Activated naive CD8-positive, alpha-beta T cell treated with anti-CD3 and anti-CD28 coated beads, Interleukin-2, amount 50 U/mL, for 24 hours (primary cell): ENCODE measurements at regions not wholly inside any gene's neighbourhood (a gene's known extent, or its start where the extent isn't known, plus 50 kb on each side); places are given as distances from the start of the nearest gene placed in this dataset.

ENCODE experiments used
- ATAC-seq: fragments of 150-1000 bp; cut with Tn5 transposase; one replicate; pipeline ENCODE4 v1.10.0; 2021
- DNase-seq: peaks from one replicate; pipeline ENCODE4 v3.0.0; 2021
- H3K27ac Mint-ChIP-seq: one replicate; pipeline ENCODE4 v1.8.0; 2021; ENCODE audit warnings: mild to moderate bottlenecking, mixed read lengths
- H3K27me3 Mint-ChIP-seq: one replicate; pipeline ENCODE4 v1.8.0; 2021; ENCODE audit warnings: mixed read lengths
- H3K36me3 Mint-ChIP-seq: one replicate; pipeline ENCODE4 v1.8.0; 2021; ENCODE audit warnings: low read depth, mixed read lengths
- H3K4me1 Mint-ChIP-seq: one replicate; pipeline ENCODE4 v1.8.0; 2021; ENCODE audit warnings: mixed read lengths
- H3K4me3 Mint-ChIP-seq: one replicate; pipeline ENCODE4 v1.8.0; 2021; ENCODE audit warnings: mild to moderate bottlenecking, moderate library complexity, mixed read lengths
- H3K9me3 Mint-ChIP-seq: one replicate; pipeline ENCODE4 v1.8.0; 2021; ENCODE audit warnings: mixed read lengths

- Mint-ChIP-seq H3K36me3 (no peaks in the 10 kb centered on the region), H3K9me3 (no peaks in the 10 kb centered on the region), H3K27me3 (no peaks in the 10 kb centered on the region), H3K4me3 (no peak overlapping the region), H3K4me1 (peaks cover 13% of the 10 kb centered on the region), H3K27ac (no peak overlapping the region)
- DNase-seq (no peak), ATAC-seq (no peak)
Measured at GRCh38 chr6:140041571-140042332, 667.3 kb upstream of the CITED2 start.

GRCh38 chr6:140041056-140041455, 666.6 kb upstream of the CITED2 start:
- H3K4me1 Mint-ChIP-seq: peaks cover 13% of the 10 kb centered on the region
- no peaks in the 10 kb centered on the region for H3K27me3 Mint-ChIP-seq
- H3K4me3 Mint-ChIP-seq: no peak overlapping the region
- ATAC-seq: no peak
- no peak for DNase-seq
- no peaks in the 10 kb centered on the region for H3K9me3 Mint-ChIP-seq
- no peaks in the 10 kb centered on the region for H3K36me3 Mint-ChIP-seq
- H3K27ac Mint-ChIP-seq: no peak overlapping the region

DNA sequence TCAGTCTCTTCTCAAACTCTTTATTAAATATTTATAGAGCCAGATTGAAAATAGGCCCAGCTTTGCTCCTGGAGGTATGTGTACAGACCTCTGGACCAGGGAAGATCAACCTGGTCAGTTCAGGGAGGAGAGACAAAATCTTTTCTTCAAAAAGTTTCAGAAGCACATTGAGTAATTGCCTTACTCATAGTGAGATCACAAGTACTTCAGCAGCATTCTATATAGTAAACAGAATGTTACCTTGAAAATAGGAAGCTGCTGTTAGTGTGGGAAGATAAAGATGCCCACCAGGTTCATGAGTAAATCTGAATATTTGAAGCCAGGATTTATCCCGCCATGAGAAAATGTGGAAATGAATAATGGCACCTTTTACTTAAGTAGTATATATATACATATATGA, 665.9 kb upstream of the CITED2 start:
- ATAC-seq (no peak), DNase-seq (no peak)
- no peak overlapping the region for H3K4me3 Mint-ChIP-seq
- H3K36me3 Mint-ChIP-seq: no peaks in the 10 kb centered on the region
- no peaks in the 10 kb centered on the region for H3K9me3 Mint-ChIP-seq
- peaks cover 13% of the 10 kb centered on the region for H3K4me1 Mint-ChIP-seq
- H3K27ac Mint-ChIP-seq: no peak overlapping the region
- no peaks in the 10 kb centered on the region for H3K27me3 Mint-ChIP-seq

GRCh38 chr6:140039364-140039763, 664.9 kb upstream of the CITED2 start:
- Mint-ChIP-seq H3K27ac (no peak overlapping the region), H3K4me3 (no peak overlapping the region), H3K4me1 (peaks cover 13% of the 10 kb centered on the region), H3K36me3 (no peaks in the 10 kb centered on the region), H3K9me3 (no peaks in the 10 kb centered on the region), H3K27me3 (no peaks in the 10 kb centered on the region)
- ATAC-seq (no peak), DNase-seq (no peak)

DNA sequence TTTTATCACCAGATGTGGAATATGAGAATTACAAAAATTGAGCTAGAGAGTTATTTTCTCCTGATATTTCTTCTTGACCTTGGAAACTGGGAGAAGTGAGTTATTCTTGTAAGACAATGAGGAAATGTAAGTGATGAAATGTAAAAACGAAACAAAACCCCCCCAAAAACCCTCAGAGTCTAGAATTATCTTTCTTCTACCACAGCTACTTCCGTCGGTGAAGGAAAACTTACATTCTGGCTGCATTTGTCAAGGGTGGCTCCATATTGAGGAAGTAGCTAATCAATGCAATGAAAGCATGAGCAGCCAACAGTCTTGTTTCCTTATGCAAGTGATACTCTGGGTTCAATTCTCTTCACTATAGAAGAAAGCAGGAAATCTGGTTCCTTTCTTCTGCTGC, 661.7 kb upstream of the CITED2 start:
- Mint-ChIP-seq H3K27me3 (peaks cover 4% of the 10 kb centered on the region), H3K9me3 (no peaks in the 10 kb centered on the region), H3K4me1 (no peaks in the 10 kb centered on the region), H3K27ac (no peak overlapping the region), H3K36me3 (no peaks in the 10 kb centered on the region), H3K4me3 (no peak overlapping the region)
- no peak for DNase-seq
- no peak for ATAC-seq

GRCh38 chr6:140032189-140032588, 657.7 kb upstream of the CITED2 start:
- Mint-ChIP-seq H3K9me3 (peaks cover 11% of the 10 kb centered on the region), H3K27ac (no peak overlapping the region), H3K4me1 (no peaks in the 10 kb centered on the region), H3K27me3 (peaks cover 19% of the 10 kb centered on the region), H3K4me3 (no peak overlapping the region), H3K36me3 (no peaks in the 10 kb centered on the region)
- DNase-seq (no peak), ATAC-seq (peak; percentile 36)

DNA sequence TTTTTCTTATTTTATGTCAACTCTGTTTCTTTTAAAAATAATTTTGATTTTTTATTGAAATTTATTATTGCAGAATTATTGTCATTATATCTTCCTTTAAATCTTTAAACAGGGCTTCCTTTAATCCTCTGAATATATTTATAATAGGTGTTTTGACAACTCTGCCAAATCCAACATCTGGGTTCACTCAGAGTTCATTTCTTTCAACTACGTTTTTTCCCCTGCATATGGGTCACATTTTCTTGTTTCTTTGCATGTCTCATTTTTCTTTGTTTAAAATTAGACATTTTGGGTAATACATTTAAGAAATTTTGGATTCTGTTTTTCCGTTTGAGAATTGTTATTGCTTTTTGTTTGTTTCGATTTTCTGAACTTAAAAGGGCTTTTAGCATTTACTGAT, 655.1 kb upstream of the CITED2 start:
- ATAC-seq (no peak), DNase-seq (no peak)
- no peak overlapping the region for H3K27ac Mint-ChIP-seq
- H3K27me3 Mint-ChIP-seq: peaks cover 21% of the 10 kb centered on the region
- peaks cover 14% of the 10 kb centered on the region for H3K9me3 Mint-ChIP-seq
- no peaks in the 10 kb centered on the region for H3K36me3 Mint-ChIP-seq
- H3K4me3 Mint-ChIP-seq: no peak overlapping the region
- no peaks in the 10 kb centered on the region for H3K4me1 Mint-ChIP-seq

DNA sequence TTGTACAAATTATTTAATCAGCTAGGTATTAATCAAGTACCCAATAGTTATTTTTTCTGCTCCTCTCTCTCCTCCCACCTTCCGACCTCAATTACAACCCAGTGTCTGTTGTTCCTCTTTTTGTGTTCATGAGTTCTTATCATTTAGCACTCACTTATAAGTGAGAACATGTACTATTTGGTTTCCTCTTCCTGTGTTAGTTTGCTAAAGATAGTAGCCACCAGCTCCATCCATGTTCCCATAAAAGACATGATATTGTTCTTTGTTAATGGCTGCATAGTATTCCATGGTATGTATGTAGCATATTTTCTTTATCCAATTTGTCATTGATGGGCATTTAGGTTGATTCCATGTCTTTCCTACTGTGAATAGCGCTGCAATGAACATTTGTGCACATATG, 652.8 kb upstream of the CITED2 start:
- no peaks in the 10 kb centered on the region for H3K4me1 Mint-ChIP-seq
- no peak overlapping the region for H3K27ac Mint-ChIP-seq
- DNase-seq (no peak), ATAC-seq (no peak)
- no peaks in the 10 kb centered on the region for H3K36me3 Mint-ChIP-seq
- H3K4me3 Mint-ChIP-seq: no peak overlapping the region
- peaks cover 21% of the 10 kb centered on the region for H3K27me3 Mint-ChIP-seq
- peaks cover 14% of the 10 kb centered on the region for H3K9me3 Mint-ChIP-seq

DNA sequence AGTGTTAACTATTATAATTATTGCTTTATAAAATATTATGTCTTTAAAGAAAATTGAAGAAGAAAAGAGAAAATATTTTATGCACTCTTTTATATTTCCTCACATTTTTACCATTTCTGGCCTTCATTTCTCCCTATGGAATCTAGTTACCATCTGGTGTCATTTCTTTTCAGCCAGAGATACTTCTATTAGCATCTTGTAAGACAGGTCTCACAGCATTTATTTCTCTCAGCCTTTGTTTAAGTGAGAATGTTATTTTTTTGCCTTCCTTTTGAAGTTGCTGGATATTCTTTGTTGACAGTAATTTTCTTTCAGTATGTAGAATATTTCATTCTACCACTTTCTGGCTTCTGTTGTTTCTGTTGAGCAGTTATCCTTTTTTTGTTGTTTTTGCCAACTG, 652.1 kb upstream of the CITED2 start:
- H3K9me3 Mint-ChIP-seq: peaks cover 16% of the 10 kb centered on the region
- no peak overlapping the region for H3K4me3 Mint-ChIP-seq
- no peak overlapping the region for H3K27ac Mint-ChIP-seq
- H3K36me3 Mint-ChIP-seq: no peaks in the 10 kb centered on the region
- ATAC-seq (no peak), DNase-seq (no peak)
- H3K27me3 Mint-ChIP-seq: peaks cover 20% of the 10 kb centered on the region
- no peaks in the 10 kb centered on the region for H3K4me1 Mint-ChIP-seq

DNA sequence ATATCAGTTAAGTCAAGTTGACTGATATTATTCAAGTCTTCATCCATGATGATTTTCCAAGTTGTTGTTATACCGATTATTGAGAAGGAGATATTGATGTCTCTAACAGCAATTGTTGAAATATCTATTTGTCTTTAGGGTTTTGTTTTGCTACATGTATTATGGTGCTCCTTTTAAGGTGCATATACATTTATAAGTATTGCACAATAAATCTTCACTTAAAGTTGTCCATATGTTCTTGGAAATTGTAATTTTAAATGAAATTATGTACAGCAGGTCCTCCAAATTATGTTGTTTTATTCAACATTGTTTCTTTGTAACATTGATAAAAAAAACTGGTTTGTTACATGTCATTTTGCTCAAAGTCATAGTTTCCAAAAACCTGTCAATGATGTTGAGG, 650.7 kb upstream of the CITED2 start:
- H3K27ac Mint-ChIP-seq: no peak overlapping the region
- peaks cover 25% of the 10 kb centered on the region for H3K9me3 Mint-ChIP-seq
- H3K4me1 Mint-ChIP-seq: no peaks in the 10 kb centered on the region
- no peaks in the 10 kb centered on the region for H3K36me3 Mint-ChIP-seq
- no peak overlapping the region for H3K4me3 Mint-ChIP-seq
- ATAC-seq (no peak), DNase-seq (no peak)
- peaks cover 14% of the 10 kb centered on the region for H3K27me3 Mint-ChIP-seq

DNA sequence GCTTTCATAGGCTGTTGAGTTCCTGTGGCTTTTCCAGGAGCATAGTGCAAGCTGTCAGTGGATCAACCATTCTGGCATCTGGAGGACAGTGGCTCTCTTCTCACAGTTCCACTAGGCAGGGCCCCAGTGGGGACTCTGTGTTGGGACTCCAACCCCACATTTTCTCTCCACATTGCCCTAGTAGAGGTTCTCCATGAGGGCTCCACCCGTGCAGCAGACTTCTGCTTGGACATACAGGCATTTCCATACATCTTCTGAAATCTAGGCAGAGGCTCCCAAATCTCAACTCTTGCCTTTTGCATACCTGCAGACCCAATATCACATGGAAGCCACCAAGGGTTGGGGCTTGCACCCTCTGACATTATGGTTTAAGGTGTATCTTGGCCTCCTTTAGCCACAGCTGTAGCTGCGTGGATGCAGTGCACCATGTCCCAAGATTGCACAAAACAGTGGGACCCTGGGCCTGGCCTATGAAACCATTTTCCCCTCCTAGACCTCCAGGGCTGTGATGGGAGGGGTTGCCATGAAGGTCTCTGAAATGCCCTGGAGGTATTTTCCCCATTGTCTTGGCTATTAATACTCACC, 645.9 kb upstream of the CITED2 start:
- peaks cover 8% of the 10 kb centered on the region for H3K27me3 Mint-ChIP-seq
- no peak overlapping the region for H3K27ac Mint-ChIP-seq
- H3K9me3 Mint-ChIP-seq: peaks cover 21% of the 10 kb centered on the region
- H3K4me1 Mint-ChIP-seq: no peaks in the 10 kb centered on the region
- no peak overlapping the region for H3K4me3 Mint-ChIP-seq
- ATAC-seq (no peak), DNase-seq (no peak)
- no peaks in the 10 kb centered on the region for H3K36me3 Mint-ChIP-seq

DNA sequence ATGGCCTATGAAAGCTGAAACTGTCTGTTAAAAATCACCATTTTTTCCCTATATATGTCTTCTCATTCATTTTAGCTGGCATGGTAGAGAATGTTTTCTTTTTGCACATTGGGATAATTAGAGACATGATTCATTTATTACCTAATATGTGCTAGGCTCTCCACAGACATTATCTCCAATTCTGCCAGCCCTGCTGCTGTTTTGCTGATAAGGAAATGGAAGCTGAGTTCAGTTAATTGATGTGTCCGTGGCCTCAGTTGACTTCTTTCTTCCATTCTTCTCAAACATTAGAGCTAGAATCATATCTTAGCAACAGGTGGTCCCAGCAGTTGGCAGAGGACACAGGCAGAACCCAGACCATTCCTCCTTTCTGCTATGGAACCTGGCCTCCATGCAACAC, 644.1 kb upstream of the CITED2 start:
- Mint-ChIP-seq H3K27ac (no peak overlapping the region), H3K4me1 (no peaks in the 10 kb centered on the region), H3K4me3 (no peak overlapping the region), H3K9me3 (peaks cover 21% of the 10 kb centered on the region), H3K36me3 (no peaks in the 10 kb centered on the region), H3K27me3 (peaks cover 10% of the 10 kb centered on the region)
- DNase-seq (no peak), ATAC-seq (no peak)

DNA sequence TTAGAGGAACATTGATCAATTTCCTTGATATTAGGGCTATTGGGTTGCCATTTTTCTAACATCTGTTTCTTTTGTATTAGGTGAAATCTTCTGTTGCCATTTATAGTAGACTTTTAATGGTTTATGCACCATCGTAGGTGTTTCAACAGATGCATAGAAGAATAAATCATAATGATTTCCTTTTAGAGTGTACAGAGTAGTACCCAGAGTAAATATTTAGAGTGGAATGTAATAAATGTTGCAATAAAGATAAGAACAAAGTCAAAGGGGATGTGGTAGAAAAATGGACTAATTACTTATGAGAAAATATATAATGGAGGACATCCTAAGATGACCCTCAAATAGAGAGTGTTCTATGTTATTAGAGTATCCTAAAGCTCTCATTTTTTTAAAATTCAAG, 643.0 kb upstream of the CITED2 start:
- ATAC-seq: no peak
- H3K27me3 Mint-ChIP-seq: peaks cover 10% of the 10 kb centered on the region

GRCh38 chr6:140012150-140012549, 637.7 kb upstream of the CITED2 start:
- no peaks in the 10 kb centered on the region for H3K36me3 Mint-ChIP-seq
- no peaks in the 10 kb centered on the region for H3K4me1 Mint-ChIP-seq
- H3K9me3 Mint-ChIP-seq: no peaks in the 10 kb centered on the region
- H3K27me3 Mint-ChIP-seq: peaks cover 5% of the 10 kb centered on the region
- ATAC-seq (no peak), DNase-seq (no peak)
- no peak overlapping the region for H3K27ac Mint-ChIP-seq
- H3K4me3 Mint-ChIP-seq: no peak overlapping the region

More for the DNA sequence above, 643.0 kb upstream of the CITED2 start:
- Mint-ChIP-seq H3K4me3 (no peak overlapping the region), H3K36me3 (no peaks in the 10 kb centered on the region), H3K9me3 (peaks cover 21% of the 10 kb centered on the region), H3K27ac (no peak overlapping the region), H3K4me1 (no peaks in the 10 kb centered on the region)
- no peak for DNase-seq

DNA sequence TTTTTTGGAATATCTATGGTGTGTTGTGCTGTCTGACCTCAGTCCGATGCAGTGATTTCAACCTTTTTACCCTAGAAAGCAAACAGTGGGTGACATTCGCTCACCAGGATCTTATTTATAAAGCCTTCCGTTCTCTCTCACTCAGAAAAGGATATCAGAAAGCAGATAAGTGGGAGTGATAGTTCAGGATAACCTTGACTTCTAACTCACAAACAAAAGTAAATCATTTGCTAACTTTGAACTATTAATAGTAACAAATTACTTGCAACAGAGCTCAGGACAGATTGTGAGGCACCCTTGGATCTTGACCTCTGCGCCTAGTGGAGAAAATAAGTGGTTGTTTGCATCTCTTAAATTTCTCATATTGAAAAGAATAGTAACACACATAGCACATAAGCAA, 637.1 kb upstream of the CITED2 start:
- no peaks in the 10 kb centered on the region for H3K4me1 Mint-ChIP-seq
- H3K27me3 Mint-ChIP-seq: peaks cover 4% of the 10 kb centered on the region
- H3K27ac Mint-ChIP-seq: no peak overlapping the region
- H3K9me3 Mint-ChIP-seq: no peaks in the 10 kb centered on the region
- no peak for ATAC-seq
- no peaks in the 10 kb centered on the region for H3K36me3 Mint-ChIP-seq
- DNase-seq: no peak
- H3K4me3 Mint-ChIP-seq: no peak overlapping the region
